ENCODE measurements at regions not wholly inside any gene's neighbourhood (a gene's known extent, or its start where the extent isn't known, plus 50 kb on each side); places are given as distances from the start of the nearest gene placed in this dataset.

DNA sequence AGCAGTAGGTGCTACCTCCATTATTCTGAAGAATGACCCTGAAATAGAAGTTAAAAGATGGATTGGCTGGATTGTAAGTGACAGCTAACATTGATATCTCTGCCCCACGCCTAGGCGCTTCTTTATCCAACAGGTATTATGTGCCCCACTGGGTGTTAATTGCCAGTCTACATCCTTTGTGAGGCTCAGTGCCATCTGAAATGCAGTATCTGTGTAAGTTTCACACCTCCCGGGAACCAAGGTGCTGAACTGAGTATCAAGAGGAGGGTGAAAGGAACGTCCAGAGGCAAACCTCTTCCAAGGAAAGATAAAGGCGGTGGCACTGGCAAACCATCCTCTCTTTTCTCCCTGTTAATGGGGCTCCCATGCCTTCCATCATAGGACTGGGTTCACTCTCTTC is 181.1 kb upstream of the UBL3 start:
- ChIA-PET CTCF (no interaction called here), POLR2A (no interaction called here)
- DNase-seq (ENCODE audit: extremely low spot score), result no peak
- TF ChIP-seq, protein P1, sequence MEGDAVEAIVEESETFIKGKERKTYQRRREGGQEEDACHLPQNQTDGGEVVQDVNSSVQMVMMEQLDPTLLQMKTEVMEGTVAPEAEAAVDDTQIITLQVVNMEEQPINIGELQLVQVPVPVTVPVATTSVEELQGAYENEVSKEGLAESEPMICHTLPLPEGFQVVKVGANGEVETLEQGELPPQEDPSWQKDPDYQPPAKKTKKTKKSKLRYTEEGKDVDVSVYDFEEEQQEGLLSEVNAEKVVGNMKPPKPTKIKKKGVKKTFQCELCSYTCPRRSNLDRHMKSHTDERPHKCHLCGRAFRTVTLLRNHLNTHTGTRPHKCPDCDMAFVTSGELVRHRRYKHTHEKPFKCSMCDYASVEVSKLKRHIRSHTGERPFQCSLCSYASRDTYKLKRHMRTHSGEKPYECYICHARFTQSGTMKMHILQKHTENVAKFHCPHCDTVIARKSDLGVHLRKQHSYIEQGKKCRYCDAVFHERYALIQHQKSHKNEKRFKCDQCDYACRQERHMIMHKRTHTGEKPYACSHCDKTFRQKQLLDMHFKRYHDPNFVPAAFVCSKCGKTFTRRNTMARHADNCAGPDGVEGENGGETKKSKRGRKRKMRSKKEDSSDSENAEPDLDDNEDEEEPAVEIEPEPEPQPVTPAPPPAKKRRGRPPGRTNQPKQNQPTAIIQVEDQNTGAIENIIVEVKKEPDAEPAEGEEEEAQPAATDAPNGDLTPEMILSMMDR (IDR thresholded peaks at IDR 0.05; ENCODE audit: control extremely low read depth, extremely low read depth, low read depth, missing control alignments), result no peak

DNA sequence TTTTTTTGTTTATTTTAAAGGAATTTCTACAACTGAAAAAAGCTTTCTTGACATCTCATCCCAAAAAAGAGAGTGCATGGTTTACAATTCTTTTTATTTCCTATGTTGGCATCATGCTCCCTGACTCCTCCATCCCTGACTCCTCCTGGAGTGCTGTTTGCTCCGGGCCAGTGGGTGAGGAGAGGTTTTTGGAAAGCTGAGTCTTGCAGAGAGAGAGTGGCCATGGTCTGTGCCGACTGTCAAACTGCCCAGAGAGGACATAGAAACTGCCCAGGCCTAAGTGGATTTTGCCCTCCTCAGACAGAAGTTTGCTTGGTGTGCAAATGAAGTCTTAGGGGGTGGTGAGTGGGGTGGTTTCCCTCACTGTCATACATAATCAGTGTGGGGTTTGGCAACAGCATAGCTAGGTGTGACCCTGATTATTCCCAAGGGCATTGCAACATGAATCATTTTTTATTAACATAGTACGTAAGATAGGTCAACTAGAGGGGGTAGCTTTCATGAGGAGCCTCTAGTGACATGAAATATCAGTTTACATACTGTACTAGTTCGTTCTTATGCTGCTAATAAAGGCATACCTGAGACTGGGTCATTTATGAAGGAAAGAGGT is 179.8 kb upstream of the UBL3 start:
- POLR2A ChIA-PET, result no interaction called here
- CTCF ChIA-PET, result no interaction called here
- no peak for DNase-seq (ENCODE audit: extremely low spot score)
- TF ChIP-seq, protein P1 (IDR thresholded peaks at IDR 0.05; ENCODE audit: control extremely low read depth, extremely low read depth, low read depth, missing control alignments), result no peak

DNA sequence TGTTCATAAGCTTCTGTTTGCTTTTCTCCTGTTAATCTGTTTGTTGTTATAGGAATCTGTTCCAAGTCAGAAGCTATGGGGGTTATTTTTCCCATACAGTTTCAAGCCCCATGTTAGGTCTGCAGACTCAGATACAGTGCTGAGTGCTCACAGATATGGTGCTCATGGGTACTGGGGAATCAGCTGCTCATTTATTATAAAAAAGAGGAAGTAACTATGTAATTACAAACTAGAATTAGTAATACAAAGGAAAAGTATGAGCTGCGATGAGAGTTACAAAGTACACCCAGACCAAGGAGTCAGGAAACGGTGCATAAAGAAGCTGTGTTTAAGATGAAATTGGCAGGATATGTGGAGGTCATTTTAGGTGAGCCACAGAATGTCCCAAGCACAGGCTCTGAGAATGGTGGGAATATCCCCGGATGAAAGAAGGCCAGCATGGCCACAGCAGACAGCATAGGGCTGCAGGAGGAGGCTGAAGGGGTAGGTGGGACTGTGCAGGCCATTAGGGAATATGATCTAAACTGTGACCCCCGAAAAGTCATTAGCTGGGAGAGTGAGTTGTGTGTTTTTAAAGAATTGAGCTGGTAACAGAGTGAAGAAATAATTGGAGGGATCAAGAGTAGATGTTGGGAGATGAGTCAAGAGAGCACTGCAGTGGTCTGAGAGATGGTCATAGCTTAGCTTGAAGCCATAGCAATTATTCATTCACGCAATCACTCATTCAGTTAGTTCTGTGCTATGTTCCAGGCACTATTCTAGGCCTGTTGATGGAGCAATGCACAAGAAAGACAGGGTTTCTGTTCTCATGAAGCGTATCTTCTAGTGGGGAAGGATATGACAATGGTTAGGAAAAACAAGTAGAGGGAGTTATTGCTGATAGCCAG is 177.4 kb upstream of the UBL3 start:
- TF ChIP-seq, protein P1 (IDR thresholded peaks at IDR 0.05; ENCODE audit: control extremely low read depth, extremely low read depth, low read depth, missing control alignments), result no peak
- ChIA-PET CTCF (interaction anchor here (0.9 to 1.4 kb wide), 2 partner anchors 12 to 85 kb away, joined by 3 to 5 read pairs; no protein-coding TSS in a partner anchor), POLR2A (no interaction called here)
- DNase-seq (ENCODE audit: extremely low spot score), result no peak

DNA sequence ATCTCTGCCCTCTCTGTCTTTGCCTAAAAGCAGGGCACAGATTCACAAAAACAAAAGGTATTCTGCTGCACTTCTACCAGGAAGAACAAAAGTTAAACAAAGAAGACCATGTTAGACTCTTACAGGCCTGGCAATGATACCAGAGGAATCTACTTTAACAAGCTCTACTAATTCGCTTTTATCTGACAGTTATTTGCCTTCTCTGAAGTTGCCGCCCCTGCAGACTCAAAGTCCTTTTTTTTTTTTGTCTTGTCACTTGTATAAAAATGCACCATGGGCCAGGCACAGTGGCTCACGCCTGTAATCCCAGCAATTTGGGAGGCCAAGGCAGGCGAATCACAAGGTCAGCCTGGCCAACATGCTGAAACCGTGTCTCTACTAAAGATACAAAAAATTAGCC is 176.5 kb upstream of the UBL3 start:
- ChIA-PET POLR2A (no interaction called here), CTCF (interaction anchor here (1.4 kb wide), 1 partner anchor 86 kb away, joined by 5 read pairs; no protein-coding TSS in a partner anchor)
- TF ChIP-seq, protein P1 (IDR thresholded peaks at IDR 0.05; ENCODE audit: control extremely low read depth, extremely low read depth, low read depth, missing control alignments), result no peak
- DNase-seq (ENCODE audit: extremely low spot score), result no peak

DNA sequence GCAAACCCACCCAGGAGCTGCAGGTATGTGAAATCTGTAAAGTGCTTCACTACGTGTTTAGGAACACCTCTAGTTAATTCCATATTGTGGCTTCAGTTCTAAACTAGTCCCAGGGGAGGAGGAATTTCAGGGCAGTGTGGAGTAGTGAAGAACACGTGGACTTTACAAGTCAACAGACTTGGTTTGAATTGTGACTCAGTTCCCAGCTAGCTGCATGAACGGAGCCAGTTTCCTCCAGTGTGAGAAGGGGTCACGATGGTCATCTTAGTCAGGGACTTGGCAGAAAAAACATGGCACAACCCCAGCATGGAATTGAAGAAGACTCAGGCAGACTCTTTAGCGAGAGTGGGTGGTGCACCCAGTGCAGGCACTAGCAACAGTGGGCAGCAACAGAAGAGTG is 175.7 kb upstream of the UBL3 start:
- ChIA-PET CTCF (no interaction called here), POLR2A (no interaction called here)
- no peak for DNase-seq (ENCODE audit: extremely low spot score)
- TF ChIP-seq, protein P1 (IDR thresholded peaks at IDR 0.05; ENCODE audit: control extremely low read depth, extremely low read depth, low read depth, missing control alignments), result no peak

DNA sequence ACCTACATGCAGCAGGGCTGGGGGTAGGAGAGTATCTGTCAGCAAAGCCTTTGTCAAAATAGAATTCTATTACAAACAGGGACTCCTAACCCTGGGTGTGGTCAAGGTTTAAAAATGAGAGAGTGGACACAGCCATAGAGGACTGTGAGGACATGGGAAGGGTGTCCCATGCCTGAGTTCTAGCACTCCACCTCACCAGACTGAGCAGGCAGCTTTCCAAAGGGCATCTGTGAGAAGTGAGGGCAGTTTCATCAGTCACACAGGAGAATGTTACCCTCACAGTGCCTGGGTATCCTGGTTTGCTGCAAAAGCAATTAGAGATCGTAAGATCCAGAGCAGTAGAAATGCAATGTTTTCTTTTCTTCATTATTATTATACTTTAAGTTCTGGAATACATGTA is 174.9 kb upstream of the UBL3 start:
- POLR2A ChIA-PET, result no interaction called here
- DNase-seq (ENCODE audit: extremely low spot score), result no peak
- CTCF ChIA-PET, result no interaction called here
- TF ChIP-seq, protein P1 (IDR thresholded peaks at IDR 0.05; ENCODE audit: control extremely low read depth, extremely low read depth, low read depth, missing control alignments), result no peak
